ENCODE measurements at regions not wholly inside any gene's neighbourhood (a gene's known extent, or its start where the extent isn't known, plus 50 kb on each side); places are given as distances from the start of the nearest gene placed in this dataset.

DNA sequence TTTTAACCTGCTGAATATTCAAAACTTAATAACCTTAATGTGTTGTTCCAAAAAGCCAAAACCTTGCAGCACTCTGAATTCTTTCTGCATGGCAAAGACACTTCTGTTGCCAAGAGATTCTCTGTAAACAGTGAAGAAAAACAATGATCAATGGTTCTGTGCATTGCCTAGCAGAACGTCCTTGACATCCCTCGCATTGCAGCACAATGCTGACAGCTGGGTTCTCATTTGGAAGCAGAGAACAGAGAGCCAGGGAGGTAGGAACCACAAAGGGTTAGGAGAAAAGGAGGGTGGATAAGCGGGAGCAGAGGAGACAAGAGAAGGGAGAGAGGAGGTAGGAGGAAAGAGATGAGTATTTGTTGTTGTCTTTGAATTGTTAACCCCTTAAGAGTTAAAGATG lies 501.1 kb downstream of the NAV3 start:
- TF ChIP-seq, protein P1, sequence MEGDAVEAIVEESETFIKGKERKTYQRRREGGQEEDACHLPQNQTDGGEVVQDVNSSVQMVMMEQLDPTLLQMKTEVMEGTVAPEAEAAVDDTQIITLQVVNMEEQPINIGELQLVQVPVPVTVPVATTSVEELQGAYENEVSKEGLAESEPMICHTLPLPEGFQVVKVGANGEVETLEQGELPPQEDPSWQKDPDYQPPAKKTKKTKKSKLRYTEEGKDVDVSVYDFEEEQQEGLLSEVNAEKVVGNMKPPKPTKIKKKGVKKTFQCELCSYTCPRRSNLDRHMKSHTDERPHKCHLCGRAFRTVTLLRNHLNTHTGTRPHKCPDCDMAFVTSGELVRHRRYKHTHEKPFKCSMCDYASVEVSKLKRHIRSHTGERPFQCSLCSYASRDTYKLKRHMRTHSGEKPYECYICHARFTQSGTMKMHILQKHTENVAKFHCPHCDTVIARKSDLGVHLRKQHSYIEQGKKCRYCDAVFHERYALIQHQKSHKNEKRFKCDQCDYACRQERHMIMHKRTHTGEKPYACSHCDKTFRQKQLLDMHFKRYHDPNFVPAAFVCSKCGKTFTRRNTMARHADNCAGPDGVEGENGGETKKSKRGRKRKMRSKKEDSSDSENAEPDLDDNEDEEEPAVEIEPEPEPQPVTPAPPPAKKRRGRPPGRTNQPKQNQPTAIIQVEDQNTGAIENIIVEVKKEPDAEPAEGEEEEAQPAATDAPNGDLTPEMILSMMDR (conservative IDR thresholded peaks at IDR 0.05; ENCODE audit: low read depth, low read length) = no peak
- TF ChIP-seq RAD21 (IDR thresholded peaks at IDR 0.05; ENCODE audit: low read length) = no peak
